Pancreas (tissue), 10 donors: ENCODE measurements at regions not wholly inside any gene's neighbourhood (a gene's known extent, or its start where the extent isn't known, plus 50 kb on each side); places are given as distances from the start of the nearest gene placed in this dataset.

Experiments
- ATAC-seq, 4 donors: fragments of 200-7000 bp; cut with Tn5 transposase; one replicate each; pipeline versions ENCODE4 v1.8.0 to v1.9.1; 2020; ENCODE audit warnings: mild to moderate bottlenecking in 4 of 4, moderate library complexity in 4 of 4
- DNase-seq, 6 donors: peaks; one replicate each; pipeline ENCODE4 v3.0.0-alpha.2; 2020
- FAIRE-seq: peaks from 2 replicates; lab custom pipeline; 2012; peaks lifted over from hg19 to GRCh38; lab: Jason Lieb, UNC
- H3K27ac ChIP-seq, 4 donors: fragments of 200-600 bp; sonication (generic); 1 replicate in 3 of 4; 2 replicates in 1 of 4; pipeline versions ENCODE4 v1.5.0 to v1.8.0; 2020
- H3K27me3 ChIP-seq, 4 donors: fragments of 200-600 bp; one replicate each; pipeline ENCODE4 v1.8.0; 2021
- H3K36me3 ChIP-seq, 3 donors: fragments of 200-600 bp; sonication (generic) in 1 of 3; one replicate each; pipeline versions ENCODE4 v1.5.0 to v1.8.0; 2020 to 2021
- H3K4me1 ChIP-seq, 3 donors: fragments of 200-600 bp; one replicate each; pipeline ENCODE4 v1.8.0; 2021
- H3K4me3 ChIP-seq, 4 donors: fragments of 200-600 bp; sonication (generic) in 2 of 4; one replicate each; pipeline versions ENCODE4 v1.5.0 to v1.8.0; 2020 to 2021
- H3K9me3 ChIP-seq, 4 donors: fragments of 200-600 bp; one replicate each; pipeline ENCODE4 v1.8.0; 2021
- CTCF ChIP-seq, 4 donors: fragments of 200-600 bp; sonication (generic) in 3 of 4; IDR thresholded peaks; one replicate each; pipeline versions ENCODE4 v1.5.0 to v1.8.0; 2021; ENCODE audit warnings: antibody characterized with exemption in 4 of 4
- WGBS, 2 donors: extraction: QIAGEN DNeasy Blood & Tissue Kit; methylation state at CpG; one replicate each; pipeline ENCODE4 v1.1.7; 2013; 5-methylcytosine and 5-hydroxymethylcytosine counted together
- intact Hi-C, 3 donors: fragments of 100-400 bp; cut with DNase I; formaldehyde crosslinking; loops; one replicate each; pipeline versions ENCODE4 v1.11.1 to v1.14.2; 2022
- donor health status: healthy with polysubstance abuse.
- donor health status: DM: no; HTN: no; CAD: no; lungs with moderate emphysema.
- donor health status: DM: no; HTN: no; CAD: no.
- donor health status: control.
- donor health status: control.
- donor health status: Bipolar disorder and iron deficiency.
- donor health status: DM: yes; HTN: yes; CAD: no.
- donor health status: DM: no; HTN: no; CAD: no.
- donor health status: DM: no; HTN: no; CAD: no.
- donor health status: DM: yes; HTN: yes; CAD: no.

GRCh38 chr15:61381501-61381900 is 152.4 kb upstream of the RORA start:
- Histone ChIP-seq H3K36me3 (no peaks in the 10 kb centered on the region), H3K9me3 (no peaks in the 10 kb centered on the region), H3K4me1 (no peaks in the 10 kb centered on the region), H3K27me3 (no peaks in the 10 kb centered on the region), H3K27ac (no peak overlapping the region), H3K4me3 (no peak overlapping the region)
- DNase-seq (no peak), ATAC-seq (no peak), FAIRE-seq (no peak)
- 55 to 74% methylated on average over 3 of the region's 3 CpGs for WGBS, 2 donors
- TF ChIP-seq CTCF (IDR thresholded peaks at IDR 0.05): no peak
- intact Hi-C loops: no loop called here

DNA sequence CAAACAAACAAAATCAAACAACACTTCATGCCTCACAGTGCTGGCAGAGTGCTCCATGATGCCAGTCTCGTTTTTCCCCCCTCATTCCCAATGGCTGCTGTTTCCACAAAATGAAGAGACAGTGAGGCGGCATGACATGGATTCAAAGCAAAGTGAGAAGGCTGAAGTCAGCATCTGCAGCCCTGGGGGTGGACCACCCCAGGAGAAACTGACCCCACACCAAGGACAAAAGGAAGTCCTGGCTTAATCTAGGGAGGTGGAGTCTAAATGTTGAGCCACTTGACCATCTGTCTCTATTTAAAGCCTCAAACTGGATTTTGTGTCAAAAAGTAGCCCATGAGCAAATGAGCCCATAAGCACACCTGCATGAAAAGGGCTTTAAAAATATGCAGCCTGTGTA is 151.2 kb upstream of the RORA start:
- TF ChIP-seq CTCF (IDR thresholded peaks at IDR 0.05): no peak
- 57 to 75% methylated on average over 2 of the region's 2 CpGs for WGBS, 2 donors
- no peak overlapping the region for H3K27ac ChIP-seq
- FAIRE-seq (no peak), DNase-seq (no peak), ATAC-seq (no peak)
- no peaks in the 10 kb centered on the region for H3K9me3 ChIP-seq
- H3K36me3 ChIP-seq: no peaks in the 10 kb centered on the region
- no peaks in the 10 kb centered on the region for H3K4me1 ChIP-seq
- H3K27me3 ChIP-seq: no peaks in the 10 kb centered on the region
- intact Hi-C loops: no loop called here
- H3K4me3 ChIP-seq: no peak overlapping the region

GRCh38 chr15:61379005-61379404 is 149.9 kb upstream of the RORA start:
- Histone ChIP-seq H3K4me3 (no peak overlapping the region), H3K4me1 (no peaks in the 10 kb centered on the region), H3K36me3 (no peaks in the 10 kb centered on the region), H3K27ac (no peak overlapping the region), H3K9me3 (no peaks in the 10 kb centered on the region), H3K27me3 (no peaks in the 10 kb centered on the region)
- intact Hi-C loops: no loop called here
- WGBS, 2 donors: 69 to 76% methylated on average over 1 of the region's 1 CpG
- ATAC-seq (no peak), FAIRE-seq (no peak), DNase-seq (no peak)
- no peak for TF ChIP-seq CTCF (IDR thresholded peaks at IDR 0.05)

GRCh38 chr15:61376961-61377360 is 147.9 kb upstream of the RORA start:
- WGBS, 2 donors: 79% methylated on average over 2 of the region's 2 CpGs
- ATAC-seq (no peak), DNase-seq (no peak), FAIRE-seq (no peak)
- Histone ChIP-seq H3K36me3 (no peaks in the 10 kb centered on the region), H3K9me3 (no peaks in the 10 kb centered on the region), H3K27ac (no peak overlapping the region), H3K4me3 (no peak overlapping the region), H3K27me3 (no peaks in the 10 kb centered on the region), H3K4me1 (no peaks in the 10 kb centered on the region)
- intact Hi-C loops: no loop called here
- no peak for TF ChIP-seq CTCF (IDR thresholded peaks at IDR 0.05)

- Histone ChIP-seq H3K9me3 (no peaks in the 10 kb centered on the region), H3K36me3 (no peaks in the 10 kb centered on the region), H3K4me3 (no peak overlapping the region), H3K27me3 (no peaks in the 10 kb centered on the region), H3K4me1 (no peaks in the 10 kb centered on the region), H3K27ac (no peak overlapping the region)
- no peak for FAIRE-seq
- no peak for DNase-seq
- no peak for TF ChIP-seq CTCF (IDR thresholded peaks at IDR 0.05)
- no peak for ATAC-seq
- WGBS, 2 donors: 91 to 96% methylated on average over 3 of the region's 3 CpGs
- intact Hi-C loops: no loop called here
These were observed 147.4 kb upstream of the RORA start for GRCh38 chr15:61376516-61376915.
